Activated CD4-positive, alpha-beta T cell treated with anti-CD3 and anti-CD28 coated beads, Interleukin-10, Interleukin-2, amounts not matched to agents 100 ng/mL and 50 ng/mL, durations not matched to agents 16 hours and 8 hours (primary cell): ENCODE measurements at regions not wholly inside any gene's neighbourhood (a gene's known extent, or its start where the extent isn't known, plus 50 kb on each side); places are given as distances from the start of the nearest gene placed in this dataset.

Experiments
- DNase-seq: peaks from one replicate; pipeline ENCODE4 v3.0.0-alpha.2; 2020

DNA sequence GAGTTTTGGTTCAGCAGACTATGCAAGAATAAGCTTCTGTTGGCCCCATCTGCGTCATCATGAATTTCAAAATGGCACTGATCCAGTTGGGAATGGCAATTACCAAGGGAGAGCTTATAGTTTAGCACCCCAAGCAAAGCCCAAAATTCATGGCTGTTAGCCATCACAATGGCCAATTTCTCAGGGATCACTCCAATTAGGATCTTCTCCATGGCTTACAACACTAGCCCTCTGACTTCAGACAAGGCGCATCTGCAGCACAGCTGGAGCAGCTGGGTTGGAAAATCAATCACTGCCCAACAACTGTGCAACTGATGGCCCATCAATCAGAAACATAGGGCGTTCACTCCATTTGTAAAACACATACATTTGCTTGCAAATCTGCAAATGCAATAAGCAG, 273.6 kb downstream of the SRBD1 start:
- no peak for DNase-seq

DNA sequence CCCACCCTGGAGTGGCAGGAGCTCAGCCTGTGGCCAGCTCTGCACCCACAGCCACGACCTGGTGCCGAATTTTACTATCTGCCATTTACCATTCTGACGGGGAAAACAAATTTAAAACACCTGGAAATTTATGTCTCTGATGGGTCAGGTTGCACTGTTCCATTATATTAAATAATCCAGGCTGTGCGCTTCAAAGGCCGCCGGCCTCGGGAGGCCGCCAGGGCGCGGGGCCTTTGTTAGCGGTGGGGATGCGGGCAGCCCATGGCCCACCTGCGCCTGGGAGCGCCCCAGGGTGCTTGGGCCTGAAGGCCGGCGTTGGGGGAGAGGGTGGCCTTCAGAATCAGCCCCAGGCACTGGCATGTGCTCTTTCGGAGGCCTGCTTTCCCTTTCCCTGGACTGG, 276.9 kb downstream of the SRBD1 start:
- no peak for DNase-seq

DNA sequence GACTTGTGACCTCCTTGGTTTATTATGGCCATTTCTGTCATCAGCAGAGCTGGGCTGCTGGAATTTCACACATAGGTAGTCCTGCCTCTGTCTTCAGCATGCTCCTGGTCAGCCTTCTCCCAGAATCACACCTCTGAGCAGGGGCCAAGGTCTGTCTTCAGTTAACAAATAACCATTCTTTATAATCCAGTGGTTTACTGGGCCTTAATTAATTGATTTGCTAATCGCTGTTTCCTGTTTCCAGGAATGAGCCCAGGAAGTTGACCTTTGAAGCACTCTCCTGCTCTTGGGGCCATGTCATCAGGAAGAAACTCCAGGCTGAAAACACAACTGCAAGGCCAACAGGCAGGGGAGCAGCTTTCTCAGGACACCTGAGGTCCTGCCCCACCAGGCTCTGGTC, 278.5 kb downstream of the SRBD1 start:
- DNase-seq, result no peak

DNA sequence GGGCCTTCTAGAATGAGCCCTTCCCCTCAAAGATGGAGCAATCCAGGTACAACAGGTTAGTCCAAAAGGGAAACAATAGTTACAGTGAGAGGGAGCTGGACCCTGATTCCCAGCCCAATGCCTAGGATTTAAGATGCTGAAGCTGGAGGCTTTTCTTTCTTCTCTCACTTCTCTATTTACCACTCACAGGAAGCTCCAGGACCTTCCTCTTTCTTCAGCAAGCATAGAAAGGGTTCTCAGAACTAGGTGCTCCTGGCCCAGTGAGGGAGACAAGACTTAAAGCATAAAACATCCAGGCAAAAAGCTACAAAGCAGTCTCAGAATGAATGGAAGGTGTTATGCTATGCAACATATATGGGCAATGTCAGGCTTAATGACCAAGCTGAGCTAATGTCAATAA, 279.0 kb downstream of the SRBD1 start:
- no peak for DNase-seq

DNA sequence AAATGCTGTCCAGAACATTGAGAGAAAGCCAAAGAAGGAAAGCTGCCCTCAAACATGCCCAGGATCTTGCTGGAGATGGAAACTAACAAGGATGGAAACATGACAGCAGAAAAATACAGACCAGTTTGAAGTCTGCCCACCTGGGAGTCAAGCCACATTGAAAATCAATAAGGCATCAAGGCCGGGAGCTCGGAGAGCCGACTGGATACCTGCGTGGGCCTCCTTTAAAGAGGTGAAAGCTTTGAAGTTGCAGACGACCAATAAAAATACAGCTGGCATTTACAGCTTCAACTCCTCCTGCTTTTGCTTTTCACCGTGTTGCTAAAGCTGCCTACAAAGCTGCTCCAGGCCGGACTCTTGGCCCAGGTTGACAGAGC, 279.7 kb downstream of the SRBD1 start:
- no peak for DNase-seq

DNA sequence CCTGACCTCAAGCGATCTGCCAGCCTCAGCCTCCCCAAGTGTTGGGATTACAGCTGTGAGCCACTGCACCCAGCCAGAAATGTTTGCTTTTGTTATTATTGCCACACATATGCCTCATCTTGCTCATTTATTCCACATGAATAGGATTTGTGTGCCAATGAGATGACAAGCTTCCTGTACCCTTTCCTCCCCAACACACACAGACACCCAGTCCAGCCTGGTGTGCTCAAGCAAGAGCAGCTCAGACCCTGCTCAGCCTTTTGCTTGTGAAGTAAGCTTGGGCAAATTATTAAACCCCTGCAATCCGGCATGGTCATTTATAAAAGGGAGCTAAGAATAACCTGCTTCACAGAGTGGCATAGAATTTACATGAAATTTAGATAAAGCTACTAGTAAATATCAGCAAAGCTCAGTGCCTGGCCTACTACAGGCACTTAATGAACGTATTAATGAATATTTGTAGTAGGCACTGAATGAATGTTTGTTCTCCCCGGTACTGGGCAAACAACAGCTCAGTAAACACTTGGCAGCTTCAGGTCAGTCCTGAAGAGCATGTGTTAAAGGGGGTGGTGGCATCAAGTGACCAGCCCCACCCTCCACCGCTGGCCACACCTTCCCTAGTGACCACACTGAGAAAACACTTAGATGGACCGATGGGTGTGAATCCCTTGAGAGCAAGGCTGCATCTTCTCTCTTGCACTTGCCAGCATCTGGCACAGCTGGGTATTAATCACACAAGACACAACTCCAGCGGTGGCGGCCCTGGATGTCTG, 280.2 kb downstream of the SRBD1 start:
- DNase-seq, result no peak

DNA sequence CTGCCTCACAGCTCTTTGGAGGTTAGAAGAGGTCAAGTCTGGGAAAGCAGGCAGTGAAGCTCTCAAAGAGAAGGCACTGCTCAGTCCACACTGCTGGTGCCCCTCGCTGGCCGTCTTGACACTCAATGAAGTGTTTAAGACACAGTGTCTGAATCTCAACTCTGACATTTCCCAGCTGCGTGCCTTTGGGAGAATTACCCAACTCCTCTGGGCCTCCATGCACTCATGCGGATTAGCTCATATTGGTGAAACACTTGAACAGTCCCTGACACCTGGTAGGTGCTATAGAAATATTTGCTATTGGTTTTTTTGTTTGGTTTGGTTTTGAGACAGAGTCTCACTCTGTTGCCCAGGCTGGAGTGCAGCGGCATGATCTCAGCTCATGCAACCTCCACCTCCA, 281.0 kb downstream of the SRBD1 start:
- DNase-seq, result no peak

DNA sequence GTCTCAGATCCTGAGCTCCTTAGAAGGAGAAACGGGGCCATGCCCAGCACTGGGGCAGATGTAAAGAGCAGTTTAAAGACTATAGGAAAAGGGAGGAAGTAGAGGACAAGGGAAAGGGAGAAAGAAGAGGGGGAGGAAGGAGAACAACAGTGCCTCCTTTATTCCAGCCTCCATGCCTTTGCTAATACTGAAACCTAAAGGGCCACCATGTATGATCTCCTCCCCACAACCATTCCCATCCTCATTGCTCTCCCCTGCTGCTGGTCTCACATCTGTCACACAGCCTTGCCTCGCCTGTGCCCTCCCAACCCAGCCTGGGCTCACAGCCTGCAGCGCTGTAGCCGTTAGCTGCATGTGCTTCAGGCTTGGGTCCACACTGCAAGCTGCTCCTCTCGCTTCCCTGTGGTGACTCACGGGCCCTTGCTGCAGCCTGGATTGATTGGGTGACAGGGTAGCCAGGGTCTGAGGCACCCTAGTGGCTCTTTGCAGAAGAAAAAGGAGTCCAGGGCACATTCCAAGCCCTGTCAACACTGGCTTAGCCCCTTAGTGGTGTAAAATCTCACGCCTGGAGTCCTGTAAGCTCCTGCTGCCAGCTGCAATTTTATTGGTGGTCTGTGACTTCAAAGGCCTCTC, 281.9 kb downstream of the SRBD1 start:
- no peak for DNase-seq

DNA sequence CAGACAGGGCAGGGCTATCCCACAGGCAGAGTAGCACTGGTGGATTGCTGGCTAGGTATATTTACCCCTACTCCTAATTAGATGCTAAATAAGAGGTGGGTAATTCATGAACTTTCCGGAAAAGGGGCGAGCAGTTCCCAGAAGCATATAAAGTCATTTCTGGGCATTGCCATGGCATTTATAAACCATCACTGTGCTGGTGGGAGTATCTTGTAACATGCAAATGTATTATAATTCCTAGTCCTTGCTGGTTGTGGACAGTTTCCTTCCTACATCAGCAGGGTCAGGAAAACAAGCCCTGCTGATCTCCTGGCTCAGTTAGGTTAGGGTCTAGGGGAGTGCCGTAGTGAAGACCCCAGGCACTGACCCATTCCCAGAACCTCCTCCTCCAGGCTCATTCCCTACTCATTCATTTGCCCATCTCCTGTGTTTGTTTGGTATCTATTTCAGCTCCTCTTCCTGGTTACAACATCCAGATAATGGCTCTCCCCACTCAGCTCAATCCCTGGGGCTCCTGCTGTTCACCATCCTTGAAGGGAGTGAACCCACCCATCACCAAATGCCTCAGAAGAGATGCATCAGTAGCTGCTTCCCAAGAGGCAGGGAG, 282.7 kb downstream of the SRBD1 start:
- no peak for DNase-seq

DNA sequence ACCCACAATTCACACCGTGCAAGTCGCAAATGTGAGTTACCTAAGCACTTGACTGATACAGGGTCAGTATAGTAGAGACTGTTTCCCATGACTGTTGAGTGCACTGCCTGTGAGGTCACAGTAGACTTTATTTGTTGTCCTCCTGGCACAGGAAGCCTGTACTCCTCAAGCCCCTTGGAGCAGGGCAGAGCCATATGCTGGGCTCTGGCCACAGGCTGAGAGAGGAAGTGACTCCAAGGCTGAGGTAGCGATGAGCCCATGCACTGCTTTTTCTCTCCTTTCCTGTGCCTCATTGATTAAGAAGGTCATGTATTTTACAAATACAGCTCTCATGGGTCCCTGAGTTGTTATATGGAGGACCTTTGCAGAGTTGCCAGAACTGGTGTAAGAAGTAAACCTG, 287.7 kb downstream of the SRBD1 start:
- DNase-seq, result no peak

DNA sequence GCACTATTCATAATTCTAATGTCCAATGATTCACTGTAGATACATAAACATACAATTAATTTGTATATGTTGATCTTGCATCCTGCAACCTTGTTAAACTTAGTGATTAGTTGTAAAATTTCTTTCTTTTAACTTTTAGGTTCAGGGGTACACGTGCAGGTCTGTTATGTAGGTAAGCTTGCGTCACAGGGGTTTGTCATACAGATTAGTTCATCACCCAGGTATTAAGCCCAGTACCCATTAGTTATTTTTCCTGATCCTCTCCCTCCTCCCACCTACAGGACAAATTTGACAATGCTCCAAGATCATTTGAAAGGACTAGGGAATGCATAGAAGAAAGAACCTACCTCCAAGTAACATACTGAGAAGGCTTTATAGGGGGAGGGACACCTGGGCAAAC, 290.1 kb downstream of the SRBD1 start:
- no peak for DNase-seq

DNA sequence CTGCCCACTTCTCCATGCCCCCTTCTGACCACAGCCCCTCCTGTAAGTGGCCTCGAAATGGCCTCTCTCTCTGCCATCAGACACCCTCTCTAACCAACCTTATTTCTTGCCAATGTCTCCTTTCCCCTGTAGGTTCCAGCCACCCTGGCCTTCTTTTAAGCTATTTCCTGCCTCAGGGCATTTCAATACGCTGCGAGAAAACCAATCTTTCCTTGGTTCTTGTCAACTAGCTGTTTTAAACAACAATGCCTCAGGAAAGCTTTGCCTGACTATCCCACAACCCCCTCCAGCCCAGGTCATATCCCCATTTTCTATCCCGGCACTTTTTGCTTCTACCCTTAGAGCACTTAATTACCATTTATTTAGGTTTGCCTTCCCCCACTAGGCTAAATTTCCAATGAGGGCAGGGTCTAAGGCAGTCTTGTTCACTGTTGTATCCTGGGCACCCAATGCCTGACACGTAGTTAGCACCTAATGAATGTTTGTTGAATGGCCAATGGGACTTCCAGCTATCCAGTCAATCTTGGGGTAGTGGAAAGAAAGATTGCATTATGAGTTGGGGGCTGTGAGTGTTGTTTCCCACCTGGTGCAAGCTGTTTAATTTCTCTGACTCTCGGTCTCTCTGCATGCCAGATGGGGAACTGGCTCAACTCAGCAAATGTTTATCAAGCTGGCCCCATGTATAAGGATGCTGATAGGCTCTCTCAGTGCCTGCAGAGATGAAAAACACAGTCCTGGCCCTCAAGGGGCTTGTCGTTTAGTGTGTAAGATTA, 291.2 kb downstream of the SRBD1 start:
- DNase-seq, result no peak

DNA sequence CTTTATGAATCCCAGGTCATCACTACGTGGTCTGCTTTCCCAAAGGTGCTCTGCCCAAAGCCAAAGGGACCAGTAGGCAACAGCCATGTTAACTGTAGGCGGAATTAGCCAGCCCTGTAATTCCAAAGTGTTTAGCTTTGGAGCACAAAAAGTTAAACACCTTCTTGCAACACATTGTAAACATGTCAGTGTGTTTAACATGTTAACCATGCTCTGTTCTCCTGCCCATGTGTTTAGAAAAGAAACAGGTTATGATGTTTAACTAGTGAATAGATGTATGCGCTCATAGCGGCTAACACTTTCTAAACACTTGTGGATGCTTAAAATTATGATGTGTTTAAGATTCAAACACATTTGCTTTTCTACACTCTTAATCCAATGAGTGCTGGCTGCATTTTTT, 292.4 kb downstream of the SRBD1 start:
- DNase-seq, result no peak

DNA sequence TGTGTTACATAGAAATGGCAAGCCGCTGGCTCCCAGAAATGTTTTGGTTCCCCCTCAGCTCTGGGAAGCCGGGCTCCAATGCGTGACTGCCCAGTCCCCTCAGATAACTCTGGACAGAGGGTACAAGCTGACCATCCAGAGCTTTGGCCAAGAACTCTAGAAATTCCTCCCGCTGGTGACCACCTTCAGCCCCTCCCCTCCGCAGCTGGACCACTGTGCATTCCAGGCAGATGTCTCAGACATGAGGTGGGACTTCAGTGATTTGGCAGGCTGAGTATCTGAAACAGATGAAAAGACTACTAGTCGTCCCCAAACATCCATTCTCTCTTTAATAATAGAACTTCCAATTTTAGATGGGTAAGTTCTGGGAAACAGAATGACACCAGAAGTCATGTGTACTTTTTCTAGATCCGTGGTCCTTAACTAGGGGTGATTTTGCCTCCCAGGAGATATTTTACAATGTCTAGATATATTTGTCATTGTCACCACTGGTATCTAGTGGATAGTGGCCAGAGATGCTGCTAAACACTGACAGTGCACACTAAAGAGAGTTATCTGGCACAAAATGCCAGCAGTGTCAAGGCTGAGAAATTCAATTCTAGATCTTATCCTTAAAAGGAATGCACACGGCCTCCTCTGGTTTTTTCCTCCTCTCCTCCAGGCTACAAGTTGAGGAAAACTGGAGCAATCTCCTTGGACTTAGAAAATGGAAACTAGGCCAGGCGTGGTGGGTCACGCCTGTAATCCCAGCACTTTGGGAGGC, 294.3 kb downstream of the SRBD1 start:
- DNase-seq, result no peak

DNA sequence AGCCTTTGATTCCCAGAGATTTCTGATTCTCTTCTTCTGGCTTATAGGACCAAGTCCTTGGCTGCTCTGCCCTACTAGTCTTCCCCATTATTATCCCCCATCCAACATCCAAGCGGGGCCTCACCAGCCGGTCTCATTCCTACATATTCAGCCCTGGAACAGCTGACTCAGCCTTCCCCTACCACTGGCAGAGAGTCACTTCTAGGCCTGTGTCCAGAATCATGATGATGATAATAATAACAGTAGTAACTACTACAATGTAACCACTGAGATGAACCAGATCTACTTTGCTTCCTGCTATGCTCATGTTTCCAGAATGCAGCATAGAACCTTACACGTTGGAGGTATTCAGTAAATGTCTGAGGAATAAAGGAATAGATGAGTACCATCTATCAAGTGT, 295.2 kb downstream of the SRBD1 start:
- no peak for DNase-seq

DNA sequence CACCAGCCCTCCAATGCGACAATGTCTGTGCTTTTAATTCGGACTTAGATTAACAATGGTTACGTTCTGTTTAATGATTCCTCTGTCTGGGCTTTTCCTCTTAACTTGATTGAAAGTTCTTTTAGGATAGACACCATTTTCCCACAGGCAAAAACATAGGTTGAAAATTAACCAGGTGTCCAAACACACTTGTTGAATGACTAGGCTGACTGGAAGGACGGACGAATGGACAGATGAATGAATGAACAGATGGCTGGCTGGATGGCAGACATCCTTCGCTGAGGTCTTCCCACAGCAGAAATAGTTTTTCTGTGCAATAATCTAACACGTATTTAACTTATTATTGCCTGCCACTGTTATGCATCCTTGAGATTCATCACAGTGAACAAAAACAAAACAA, 298.8 kb downstream of the SRBD1 start:
- no peak for DNase-seq

DNA sequence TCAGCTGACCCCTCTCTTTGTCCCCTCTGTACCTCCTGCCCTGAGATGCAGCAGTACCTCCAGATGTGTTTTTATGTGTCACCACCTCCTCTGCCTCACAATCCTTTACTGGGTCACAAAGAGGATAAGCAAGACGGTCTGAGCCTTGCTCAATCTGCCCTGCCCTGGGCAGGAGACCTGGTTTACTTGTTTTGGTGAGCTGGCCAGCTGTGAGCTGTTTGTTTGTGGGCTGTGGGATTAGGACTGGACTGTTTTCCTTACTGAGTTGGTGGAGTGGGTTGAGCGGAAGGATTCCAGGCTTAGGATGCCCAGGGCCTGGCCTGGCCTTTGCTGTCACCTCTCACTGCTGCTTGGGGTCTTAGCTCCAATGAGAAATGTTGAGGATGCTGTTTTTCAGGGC, 299.5 kb downstream of the SRBD1 start:
- no peak for DNase-seq

DNA sequence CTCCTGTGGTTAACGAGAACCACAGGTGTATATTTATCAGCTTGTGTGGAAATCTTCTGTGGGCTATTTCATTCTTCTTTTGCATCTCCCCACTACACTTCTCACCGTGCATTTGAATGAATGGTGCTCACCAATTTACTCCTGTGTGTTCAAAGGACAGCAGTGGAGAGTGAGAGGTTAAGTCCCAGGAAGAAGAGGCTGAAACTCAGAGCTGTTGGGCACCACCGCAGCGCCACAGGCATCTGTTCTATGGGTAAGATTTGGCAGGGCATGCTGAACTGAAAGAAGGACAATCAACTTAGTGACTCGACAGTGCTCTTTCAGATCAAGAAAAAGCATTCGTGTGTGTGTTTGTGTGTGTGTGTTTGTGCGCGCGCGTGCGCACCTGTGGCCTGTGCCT, 297.9 kb upstream of the SIX2 start:
- DNase-seq, result no peak

DNA sequence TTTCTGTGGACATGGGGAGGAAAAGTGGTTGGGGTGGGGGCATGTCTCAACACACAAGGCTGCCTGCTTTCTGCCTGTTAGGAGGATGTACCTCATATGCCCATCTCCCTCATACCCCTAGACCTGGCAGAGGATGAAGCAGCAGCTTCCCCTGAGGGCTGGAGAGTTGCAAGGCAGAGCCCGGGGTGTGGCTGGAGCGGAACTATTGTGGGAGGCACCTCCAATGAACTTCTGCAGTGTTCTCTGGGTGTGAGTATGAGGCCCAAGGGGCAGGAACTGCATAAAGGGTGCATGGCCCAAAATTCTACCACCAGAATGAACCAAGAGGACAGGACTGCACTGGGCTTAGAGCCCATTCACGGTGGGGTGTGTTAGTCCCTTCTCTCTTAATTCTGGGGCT, 296.3 kb upstream of the SIX2 start:
- no peak for DNase-seq

DNA sequence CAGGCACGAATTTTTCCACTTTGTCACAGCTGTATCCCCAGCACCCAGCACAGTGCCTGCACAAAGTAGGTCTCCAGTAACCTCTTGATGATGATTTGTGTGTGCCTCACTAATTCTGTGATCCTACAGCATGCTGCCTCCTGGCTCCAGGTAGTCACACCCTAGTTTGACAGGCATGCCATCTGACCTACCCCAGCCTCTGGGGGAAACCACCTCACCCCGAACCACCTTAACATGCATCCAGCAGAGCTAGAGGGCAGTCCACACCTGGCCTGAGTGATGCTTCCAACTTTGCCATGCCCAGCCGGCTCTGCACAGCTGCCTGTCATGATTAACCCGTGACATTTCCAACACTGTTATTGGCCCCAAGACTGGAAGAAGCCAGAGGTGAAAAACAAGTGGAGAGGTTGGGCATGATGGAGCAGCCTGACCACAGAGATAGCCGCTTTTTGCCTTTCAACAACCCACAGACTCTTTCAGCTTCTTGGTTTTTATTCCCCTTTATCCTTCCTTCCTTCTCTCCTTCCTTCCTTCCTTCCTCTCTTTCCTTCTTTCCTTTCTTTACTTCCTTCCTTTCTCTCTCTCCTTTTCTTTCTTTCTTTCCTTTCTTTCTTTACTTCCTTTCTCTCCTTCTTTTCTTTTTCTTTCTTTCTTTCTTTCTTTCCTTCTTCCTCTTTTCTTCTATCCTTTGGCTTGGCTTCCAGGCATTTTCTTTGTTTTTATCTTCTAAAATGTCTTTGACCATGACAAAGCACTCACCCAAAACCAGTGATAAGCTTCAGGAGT, 294.4 kb upstream of the SIX2 start:
- DNase-seq, result no peak

DNA sequence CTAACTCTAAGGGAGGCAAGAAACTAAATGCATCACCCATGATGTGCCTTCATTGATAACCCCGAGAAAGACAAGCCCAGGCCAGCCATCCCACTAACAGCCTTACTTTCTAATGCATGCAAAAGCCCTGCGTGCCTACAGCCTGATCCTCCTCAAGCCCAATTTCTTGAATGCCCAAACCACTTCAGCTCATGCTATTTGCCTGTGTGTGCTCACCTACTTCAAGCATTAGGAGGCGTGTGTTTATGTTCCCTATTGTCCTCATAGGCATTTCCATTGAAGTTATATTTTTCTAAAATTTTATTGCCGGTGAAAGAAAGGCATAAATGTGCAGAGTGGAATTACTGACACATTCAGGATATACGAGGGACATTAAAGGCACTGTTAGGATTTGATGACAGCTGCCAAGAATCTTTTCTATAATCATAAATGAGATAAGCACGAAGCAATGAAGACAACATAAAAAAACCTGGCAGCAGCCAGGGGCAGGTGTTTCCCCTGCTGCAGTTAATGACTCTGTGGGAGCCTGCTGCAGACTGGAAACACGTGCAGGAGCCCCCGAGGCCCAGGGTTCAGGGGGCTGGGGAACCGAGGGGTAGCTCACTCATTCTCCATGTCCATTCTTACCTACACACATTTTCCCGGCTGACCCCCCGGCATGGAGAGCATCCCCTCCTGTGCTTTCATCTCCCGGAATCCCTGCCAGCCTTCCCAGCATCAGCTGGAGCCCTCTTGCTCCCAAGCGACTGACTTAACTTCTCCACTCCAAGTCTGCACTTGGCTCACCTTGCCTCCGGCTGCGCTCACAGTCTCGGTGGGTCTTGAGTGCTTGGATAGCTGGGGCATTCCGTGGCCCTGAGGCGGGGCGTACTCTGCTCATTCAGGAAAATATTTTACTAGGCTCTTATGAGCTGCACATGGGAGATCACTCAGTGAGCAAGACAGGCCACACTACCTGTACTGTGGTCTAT, 292.3 kb upstream of the SIX2 start:
- no peak for DNase-seq
